Testis (tissue), 2 donors: ENCODE measurements at regions not wholly inside any gene's neighbourhood (a gene's known extent, or its start where the extent isn't known, plus 50 kb on each side); places are given as distances from the start of the nearest gene placed in this dataset.

ENCODE experiments used
- DNase-seq: peaks from one replicate; pipeline ENCODE4 v3.0.0-alpha.2; 2019
- H3K27ac ChIP-seq, 2 donors: fragments of 200-600 bp; sonication (generic); one replicate each; pipeline ENCODE4 v1.5.1; 2019
- H3K27me3 ChIP-seq: fragments of 200-600 bp; sonication (generic); one replicate; pipeline ENCODE4 v1.5.1; 2019
- H3K36me3 ChIP-seq: fragments of 200-600 bp; sonication (generic); one replicate; pipeline ENCODE4 v1.5.1; 2017; ENCODE audit warnings: low read depth; ENCODE audit errors: missing control alignments
- H3K4me1 ChIP-seq: fragments of 200-600 bp; sonication (generic); one replicate; pipeline ENCODE4 v1.5.1; 2019
- H3K4me3 ChIP-seq, 2 donors: fragments of 200-600 bp; sonication (generic); one replicate each; pipeline ENCODE4 v1.5.1; 2017 to 2019
- H3K9me3 ChIP-seq: fragments of 200-600 bp; sonication (generic); one replicate; pipeline ENCODE4 v1.5.1; 2017
- CTCF ChIP-seq, 3 experiments: fragments of 450-650 bp in 2 of 3; fragments of 200-600 bp in 1 of 3; sonication (generic) in 1 of 3; IDR thresholded peaks; one replicate each; pipeline ENCODE4 v1.5.1; 2016 to 2019; ENCODE audit warnings: antibody characterized with exemption in 3 of 3, mild to moderate bottlenecking in 2 of 3, moderate library complexity in 1 of 3
- POLR2A ChIP-seq: fragments of 450-650 bp; IDR thresholded peaks from one replicate; pipeline ENCODE4 v1.6.1; 2017; ENCODE audit warnings: antibody characterized with exemption, mild to moderate bottlenecking, moderate library complexity
- WGBS, 2 donors: methylation state at CpG; one replicate each; pipeline ENCODE4 v1.1.5; 2018; 5-methylcytosine and 5-hydroxymethylcytosine counted together
- intact Hi-C: fragments of 100-400 bp; cut with DNase I; formaldehyde crosslinking; loops from one replicate; pipeline ENCODE4 v1.15.1; 2023; ENCODE audit warnings: low total_unique reads

- no peak for DNase-seq
- Histone ChIP-seq H3K27me3 (no peaks in the 10 kb centered on the region), H3K36me3 (no peaks in the 10 kb centered on the region), H3K4me1 (no peaks in the 10 kb centered on the region), H3K27ac (no peak overlapping the region), H3K4me3 (no peak overlapping the region), H3K9me3 (no peaks in the 10 kb centered on the region)
- intact Hi-C loops, result no loop called here
- WGBS, 2 donors, result 31 to 44% methylated on average over 2 of the region's 2 CpGs
- TF ChIP-seq CTCF (IDR thresholded peaks at IDR 0.05) (no peak), POLR2A (no peak)
These were observed 90.1 kb upstream of the FKBP1C start for GRCh38 chr6:63121166-63121565.

GRCh38 chr6:63140114-63140513 is 71.2 kb upstream of the FKBP1C start:
- no peaks in the 10 kb centered on the region for H3K9me3 ChIP-seq
- no peaks in the 10 kb centered on the region for H3K27me3 ChIP-seq
- 89 to 94% methylated on average over 3 of the region's 3 CpGs for WGBS, 2 donors
- intact Hi-C loops, result no loop called here
- H3K36me3 ChIP-seq, result no peaks in the 10 kb centered on the region
- no peak for DNase-seq
- H3K4me1 ChIP-seq, result no peaks in the 10 kb centered on the region
- H3K27ac ChIP-seq, result no peak overlapping the region
- no peak overlapping the region for H3K4me3 ChIP-seq
- TF ChIP-seq CTCF (IDR thresholded peaks at IDR 0.05), result no peak
- no peak for TF ChIP-seq POLR2A

GRCh38 chr6:63140692-63141318 is 70.5 kb upstream of the FKBP1C start:
- H3K27ac ChIP-seq, result no peak overlapping the region
- H3K4me3 ChIP-seq, result no peak overlapping the region
- H3K27me3 ChIP-seq, result no peaks in the 10 kb centered on the region
- TF ChIP-seq CTCF (IDR thresholded peaks at IDR 0.05) (no peak), POLR2A (no peak)
- H3K36me3 ChIP-seq, result no peaks in the 10 kb centered on the region
- 87 to 95% methylated on average over 2 of the region's 2 CpGs for WGBS, 2 donors
- no peaks in the 10 kb centered on the region for H3K9me3 ChIP-seq
- no peaks in the 10 kb centered on the region for H3K4me1 ChIP-seq
- intact Hi-C loops, result no loop called here
- DNase-seq, result no peak

GRCh38 chr6:63149730-63150129 is 61.5 kb upstream of the FKBP1C start:
- no peaks in the 10 kb centered on the region for H3K9me3 ChIP-seq
- no peak overlapping the region for H3K27ac ChIP-seq
- TF ChIP-seq CTCF (IDR thresholded peaks at IDR 0.05), result no peak
- no peak for TF ChIP-seq POLR2A
- no peaks in the 10 kb centered on the region for H3K27me3 ChIP-seq
- H3K4me3 ChIP-seq, result no peak overlapping the region
- intact Hi-C loops, result no loop called here
- no peak for DNase-seq
- H3K4me1 ChIP-seq, result no peaks in the 10 kb centered on the region
- no peaks in the 10 kb centered on the region for H3K36me3 ChIP-seq

GRCh38 chr6:63154535-63154934 is 56.7 kb upstream of the FKBP1C start:
- DNase-seq, result no peak
- H3K27me3 ChIP-seq, result no peaks in the 10 kb centered on the region
- no peaks in the 10 kb centered on the region for H3K9me3 ChIP-seq
- intact Hi-C loops, result no loop called here
- H3K4me3 ChIP-seq, result no peak overlapping the region
- no peaks in the 10 kb centered on the region for H3K36me3 ChIP-seq
- TF ChIP-seq POLR2A, result no peak
- TF ChIP-seq CTCF (IDR thresholded peaks at IDR 0.05), result no peak
- H3K27ac ChIP-seq, result no peak overlapping the region
- no peaks in the 10 kb centered on the region for H3K4me1 ChIP-seq
- WGBS, 2 donors, result 89 to 91% methylated on average over 2 of the region's 2 CpGs
